WTC11 (cell line): ENCODE measurements at regions not wholly inside any gene's neighbourhood (a gene's known extent, or its start where the extent isn't known, plus 50 kb on each side); places are given as distances from the start of the nearest gene placed in this dataset.

Experiments
- ATAC-seq: fragments of 200-7000 bp; cut with Tn5 transposase; 2 replicates; pipeline ENCODE4 v1.10.0; 2021; ENCODE audit warnings: mild to moderate bottlenecking, moderate library complexity
- CTCF ChIA-PET: fragments of 300-600 bp; sonication (Branson Sonifier 250); formaldehyde crosslinking; loops from one replicate; lab custom pipeline; 2021; ENCODE audit warnings: antibody characterized with exemption; lab: Charles Lee
- POLR2A ChIA-PET: fragments of 350-600 bp; sonication (Branson Sonifier 250); formaldehyde crosslinking; loops from one replicate; lab custom pipeline; 2021; ENCODE audit warnings: antibody characterized with exemption; lab: Charles Lee
- DNase-seq: peaks from one replicate; pipeline ENCODE4 v3.0.0; 2021; ENCODE audit warnings: low spot score
- H3K27ac Mint-ChIP-seq: 2 replicates; pipeline ENCODE4 v1.8.0; 2021; ENCODE audit warnings: mixed read lengths
- H3K27me3 Mint-ChIP-seq: 2 replicates; pipeline ENCODE4 v1.8.0; 2021; ENCODE audit warnings: low read depth, mild to moderate bottlenecking, moderate library complexity, mixed read lengths
- H3K36me3 Mint-ChIP-seq: 2 replicates; pipeline ENCODE4 v1.8.0; 2021; ENCODE audit warnings: mixed read lengths
- H3K4me1 Mint-ChIP-seq: 2 replicates; pipeline ENCODE4 v1.8.0; 2022; ENCODE audit warnings: mixed read lengths
- H3K4me3 Mint-ChIP-seq: 2 replicates; pipeline ENCODE4 v1.8.0; 2021; ENCODE audit warnings: mild to moderate bottlenecking, moderate library complexity, mixed read lengths
- H3K9me3 Mint-ChIP-seq: 2 replicates; pipeline ENCODE4 v1.8.0; 2021; ENCODE audit warnings: mixed read lengths
- ATF6 ChIP-seq: sonication (generic); formaldehyde crosslinking; IDR thresholded peaks from 2 replicates; pipeline ENCODE4 v1.8.1; 2023; ENCODE audit warnings: mild to moderate bottlenecking, missing genetic modification reagents
- CREB1 ChIP-seq: sonication (generic); formaldehyde crosslinking; IDR thresholded peaks from 2 replicates; pipeline ENCODE4 v1.8.0; 2023; ENCODE audit warnings: mild to moderate bottlenecking, missing genetic modification reagents
- ELF4 ChIP-seq: sonication (generic); formaldehyde crosslinking; IDR thresholded peaks from 2 replicates; pipeline ENCODE4 v1.8.1; 2022; ENCODE audit warnings: low read depth, mild to moderate bottlenecking, moderate library complexity, missing genetic modification reagents
- FOXP4 ChIP-seq: sonication (generic); formaldehyde crosslinking; IDR thresholded peaks from 2 replicates; pipeline ENCODE4 v1.8.0; 2022; ENCODE audit warnings: mild to moderate bottlenecking, missing genetic modification reagents
- HMGA2 ChIP-seq: fragments of 250-450 bp; sonication (Bioruptor Pico); IDR thresholded peaks from 2 replicates; pipeline ENCODE4 v1.4.0; 2021; ENCODE audit warnings: mild to moderate bottlenecking, moderate library complexity
- JAZF1 ChIP-seq: fragments of 250-450 bp; sonication (Bioruptor Pico); IDR thresholded peaks from 2 replicates; pipeline ENCODE4 v1.9.0; 2021; ENCODE audit warnings: moderate library complexity, mild to moderate bottlenecking, inconsistent platforms
- NR2C2 ChIP-seq: sonication (generic); formaldehyde crosslinking; IDR thresholded peaks from 2 replicates; pipeline ENCODE4 v1.8.0; 2022; ENCODE audit warnings: mild to moderate bottlenecking, missing genetic modification reagents
- NR3C1 ChIP-seq: sonication (generic); formaldehyde crosslinking; conservative IDR thresholded peaks from 2 replicates; pipeline ENCODE4 v1.8.1; 2023; ENCODE audit warnings: low read depth, mild to moderate bottlenecking, missing genetic modification reagents
- PREB ChIP-seq: sonication (generic); formaldehyde crosslinking; IDR thresholded peaks from 2 replicates; pipeline ENCODE4 v1.8.1; 2022; ENCODE audit warnings: mild to moderate bottlenecking, missing genetic modification reagents, moderate library complexity, borderline replicate concordance
- STAT6 ChIP-seq: sonication (generic); formaldehyde crosslinking; conservative IDR thresholded peaks from 2 replicates; pipeline ENCODE4 v1.8.1; 2023; ENCODE audit warnings: mild to moderate bottlenecking, low read depth, missing genetic modification reagents, moderate library complexity
- TCF7 ChIP-seq: sonication (generic); formaldehyde crosslinking; IDR thresholded peaks from 2 replicates; pipeline ENCODE4 v1.8.0; 2022; ENCODE audit warnings: mild to moderate bottlenecking, low read depth, missing genetic modification reagents, moderate library complexity
- ZNF532 ChIP-seq: fragments of 250-450 bp; sonication (Bioruptor Pico); IDR thresholded peaks from 2 replicates; pipeline ENCODE4 v1.9.0; 2021; ENCODE audit warnings: mild to moderate bottlenecking, borderline replicate concordance
- ZSCAN18 ChIP-seq: fragments of 250-450 bp; sonication (Bioruptor Pico); IDR thresholded peaks from 2 replicates; pipeline ENCODE4 v2.1.2; 2022; ENCODE audit warnings: mild to moderate bottlenecking, moderate library complexity
- TF ChIP-seq, protein P1 (sequence below): sonication (generic); formaldehyde crosslinking; IDR thresholded peaks from 2 replicates; pipeline ENCODE4 v1.8.0; 2023; ENCODE audit warnings: mild to moderate bottlenecking, missing genetic modification reagents
- TF ChIP-seq, protein P2 (sequence below): sonication (generic); formaldehyde crosslinking; IDR thresholded peaks from 2 replicates; pipeline ENCODE4 v1.8.0; 2022; ENCODE audit warnings: mild to moderate bottlenecking, missing genetic modification reagents
- TF ChIP-seq, protein P3 (sequence below): sonication (generic); formaldehyde crosslinking; IDR thresholded peaks from 2 replicates; pipeline ENCODE4 v1.8.1; 2022; ENCODE audit warnings: low read depth, missing genetic modification reagents, borderline replicate concordance

- ChIA-PET CTCF (no interaction called here), POLR2A (no interaction called here)
- no peak overlapping the region for H3K27ac Mint-ChIP-seq
- ATAC-seq (no peak), DNase-seq (no peak)
- H3K4me1 Mint-ChIP-seq: peaks cover 5% of the 10 kb centered on the region
- peaks cover 22% of the 10 kb centered on the region for H3K27me3 Mint-ChIP-seq
- H3K4me3 Mint-ChIP-seq: no peak overlapping the region
- TF ChIP-seq CREB1 (CRISPR knock-in tag) (no peak), ZSCAN18 (CRISPR knock-in tag) (no peak), ZNF532 (CRISPR knock-in tag) (no peak), ELF4 (CRISPR knock-in tag) (no peak), JAZF1 (CRISPR knock-in tag) (no peak), STAT6 (CRISPR knock-in tag) (no peak)
- TF ChIP-seq, protein P1, sequence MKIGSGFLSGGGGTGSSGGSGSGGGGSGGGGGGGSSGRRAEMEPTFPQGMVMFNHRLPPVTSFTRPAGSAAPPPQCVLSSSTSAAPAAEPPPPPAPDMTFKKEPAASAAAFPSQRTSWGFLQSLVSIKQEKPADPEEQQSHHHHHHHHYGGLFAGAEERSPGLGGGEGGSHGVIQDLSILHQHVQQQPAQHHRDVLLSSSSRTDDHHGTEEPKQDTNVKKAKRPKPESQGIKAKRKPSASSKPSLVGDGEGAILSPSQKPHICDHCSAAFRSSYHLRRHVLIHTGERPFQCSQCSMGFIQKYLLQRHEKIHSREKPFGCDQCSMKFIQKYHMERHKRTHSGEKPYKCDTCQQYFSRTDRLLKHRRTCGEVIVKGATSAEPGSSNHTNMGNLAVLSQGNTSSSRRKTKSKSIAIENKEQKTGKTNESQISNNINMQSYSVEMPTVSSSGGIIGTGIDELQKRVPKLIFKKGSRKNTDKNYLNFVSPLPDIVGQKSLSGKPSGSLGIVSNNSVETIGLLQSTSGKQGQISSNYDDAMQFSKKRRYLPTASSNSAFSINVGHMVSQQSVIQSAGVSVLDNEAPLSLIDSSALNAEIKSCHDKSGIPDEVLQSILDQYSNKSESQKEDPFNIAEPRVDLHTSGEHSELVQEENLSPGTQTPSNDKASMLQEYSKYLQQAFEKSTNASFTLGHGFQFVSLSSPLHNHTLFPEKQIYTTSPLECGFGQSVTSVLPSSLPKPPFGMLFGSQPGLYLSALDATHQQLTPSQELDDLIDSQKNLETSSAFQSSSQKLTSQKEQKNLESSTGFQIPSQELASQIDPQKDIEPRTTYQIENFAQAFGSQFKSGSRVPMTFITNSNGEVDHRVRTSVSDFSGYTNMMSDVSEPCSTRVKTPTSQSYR (CRISPR knock-in tag): no peak
- TF ChIP-seq, protein P2, sequence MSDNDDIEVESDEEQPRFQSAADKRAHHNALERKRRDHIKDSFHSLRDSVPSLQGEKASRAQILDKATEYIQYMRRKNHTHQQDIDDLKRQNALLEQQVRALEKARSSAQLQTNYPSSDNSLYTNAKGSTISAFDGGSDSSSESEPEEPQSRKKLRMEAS: no peak
- H3K36me3 Mint-ChIP-seq: peaks cover 21% of the 10 kb centered on the region
- H3K9me3 Mint-ChIP-seq: peaks cover 25% of the 10 kb centered on the region
Observed at GRCh38 chr5:28516722-28517121, 1478.3 kb upstream of the CDH9 start.

DNA sequence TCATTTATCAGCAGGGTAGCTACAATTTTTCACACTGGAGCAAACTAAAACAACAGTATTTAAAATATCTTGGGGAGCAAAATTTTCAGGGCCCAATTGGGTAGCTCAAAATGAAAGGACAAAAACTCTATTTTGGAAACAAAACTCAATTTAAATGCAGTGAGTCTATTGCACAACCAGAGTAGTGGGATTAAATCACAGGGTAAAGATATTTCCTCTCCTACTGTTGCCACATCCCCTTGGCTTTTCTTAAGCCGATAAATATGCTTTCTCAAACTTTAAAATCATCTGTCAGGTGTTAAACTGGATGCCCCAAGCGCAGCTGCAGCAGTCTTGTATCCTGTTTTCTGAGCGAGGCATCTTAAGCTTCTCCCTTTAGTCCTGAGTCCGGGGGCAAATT is 1474.3 kb upstream of the CDH9 start:
- H3K4me1 Mint-ChIP-seq: peaks cover 5% of the 10 kb centered on the region
- ATAC-seq: no peak
- no peak overlapping the region for H3K27ac Mint-ChIP-seq
- peaks cover 12% of the 10 kb centered on the region for H3K36me3 Mint-ChIP-seq
- H3K4me3 Mint-ChIP-seq: no peak overlapping the region
- H3K9me3 Mint-ChIP-seq: peaks cover 29% of the 10 kb centered on the region
- CTCF ChIA-PET: interaction anchor here (1.0 kb wide), 1 partner anchor 71 kb away, joined by 3 read pairs; no protein-coding TSS in a partner anchor
- H3K27me3 Mint-ChIP-seq: peaks cover 3% of the 10 kb centered on the region; the same call in 1 of the 2 replicates
- POLR2A ChIA-PET: no interaction called here
- DNase-seq: no peak
- no peak for TF ChIP-seq HMGA2
- no peak for TF ChIP-seq FOXP4 (CRISPR knock-in tag)
- TF ChIP-seq ATF6 (CRISPR knock-in tag): no peak
- TF ChIP-seq NR2C2 (CRISPR knock-in tag): no peak
- TF ChIP-seq, protein P3, sequence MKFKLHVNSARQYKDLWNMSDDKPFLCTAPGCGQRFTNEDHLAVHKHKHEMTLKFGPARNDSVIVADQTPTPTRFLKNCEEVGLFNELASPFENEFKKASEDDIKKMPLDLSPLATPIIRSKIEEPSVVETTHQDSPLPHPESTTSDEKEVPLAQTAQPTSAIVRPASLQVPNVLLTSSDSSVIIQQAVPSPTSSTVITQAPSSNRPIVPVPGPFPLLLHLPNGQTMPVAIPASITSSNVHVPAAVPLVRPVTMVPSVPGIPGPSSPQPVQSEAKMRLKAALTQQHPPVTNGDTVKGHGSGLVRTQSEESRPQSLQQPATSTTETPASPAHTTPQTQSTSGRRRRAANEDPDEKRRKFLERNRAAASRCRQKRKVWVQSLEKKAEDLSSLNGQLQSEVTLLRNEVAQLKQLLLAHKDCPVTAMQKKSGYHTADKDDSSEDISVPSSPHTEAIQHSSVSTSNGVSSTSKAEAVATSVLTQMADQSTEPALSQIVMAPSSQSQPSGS (CRISPR knock-in tag): no peak
- no peak for TF ChIP-seq PREB (CRISPR knock-in tag)
- TF ChIP-seq TCF7 (CRISPR knock-in tag): no peak
- TF ChIP-seq NR3C1: no peak
